ENCODE measurements at regions not wholly inside any gene's neighbourhood (a gene's known extent, or its start where the extent isn't known, plus 50 kb on each side); places are given as distances from the start of the nearest gene placed in this dataset.

- no peak for DNase-seq (ENCODE audit: extremely low read depth in 1 of 4, low spot score in 3 of 4)
- Histone ChIP-seq H3K27me3 (ENCODE audit: control insufficient read depth in 2 of 2, insufficient read depth in 2 of 2, low read length in 2 of 2) (no peaks in the 10 kb centered on the region), H3K36me3 (ENCODE audit: control insufficient read depth, insufficient read depth, low read length) (no peaks in the 10 kb centered on the region), H3K9me1 (ENCODE audit: control insufficient read depth, insufficient read depth, low read length) (no peaks in the 10 kb centered on the region), H3K79me2 (ENCODE audit: control insufficient read depth, insufficient read depth, low read length) (no peaks in the 10 kb centered on the region), H3K9ac (ENCODE audit: insufficient read depth in 1 of 2, low read depth in 2 of 2, low read length in 2 of 2) (peak overlapping the region in 1 of 2 experiments; percentile 5; a peak in 1 of 4 replicates), H3K4me3 (no peak overlapping the region), H3K4me2 (ENCODE audit: insufficient read depth, low read length) (no peak overlapping the region), H2AFZ (ENCODE audit: low read depth, low read length) (peak overlapping the region; percentile 23), H3K9me3 (replicated peaks; ENCODE audit: control insufficient read depth, insufficient read depth, low read depth, low read length) (no peaks in the 10 kb centered on the region; the same call in 1 of the 2 replicates), H4K20me1 (replicated peaks; ENCODE audit: control insufficient read depth, insufficient read depth, low read length) (no peaks in the 10 kb centered on the region), H3K27ac (ENCODE audit: extremely low read depth, low read depth, low read length) (no peak overlapping the region), H3K4me1 (replicated peaks in 1 of 2; ENCODE audit: control insufficient read depth in 2 of 2, insufficient read depth in 2 of 2, low read length in 2 of 2) (peaks cover 21 to 60% of the 10 kb centered on the region in 2 experiments)
- ChIA-PET POLR2A (interaction anchor here (0.6 to 0.7 kb wide), 3 partner anchors 338 to 597 kb away, joined by 3 read pairs; no protein-coding TSS in a partner anchor), CTCF (ENCODE audit: low intra/inter-chr PET ratio) (no interaction called here)
- in situ Hi-C loops (cut with MboI) (no loop called here), intact Hi-C loops (cut with micrococcal nuclease) (no loop called here)
- no TSS peak for BruUV-seq (replicated peaks)
- WGBS (ENCODE audit: insufficient coverage, low coverage, missing lambda C conversion rate): 56% methylated on average over 7 of the region's 7 CpGs
- TF ChIP-seq CTCF (IDR thresholded peaks at IDR 0.05 in 2 of 3, conservative IDR thresholded peaks at IDR 0.05 in 1 of 3; ENCODE audit: insufficient read depth in 2 of 3, low read depth in 1 of 3, low read length in 3 of 3) (no peak), CBFA2T3 (IDR thresholded peaks at IDR 0.05) (no peak), NELFE (IDR thresholded peaks at IDR 0.05; ENCODE audit: insufficient read depth, insufficient read length) (no peak), ZHX1 (conservative IDR thresholded peaks at IDR 0.05; ENCODE audit: low read length) (no peak)
- ATAC-seq: no peak
- no peak for FAIRE-seq
Observed at GRCh38 chr6:149130508-149130907, 187.0 kb upstream of the TAB2 start.
